ENCODE measurements at regions not wholly inside any gene's neighbourhood (a gene's known extent, or its start where the extent isn't known, plus 50 kb on each side); places are given as distances from the start of the nearest gene placed in this dataset.

DNA sequence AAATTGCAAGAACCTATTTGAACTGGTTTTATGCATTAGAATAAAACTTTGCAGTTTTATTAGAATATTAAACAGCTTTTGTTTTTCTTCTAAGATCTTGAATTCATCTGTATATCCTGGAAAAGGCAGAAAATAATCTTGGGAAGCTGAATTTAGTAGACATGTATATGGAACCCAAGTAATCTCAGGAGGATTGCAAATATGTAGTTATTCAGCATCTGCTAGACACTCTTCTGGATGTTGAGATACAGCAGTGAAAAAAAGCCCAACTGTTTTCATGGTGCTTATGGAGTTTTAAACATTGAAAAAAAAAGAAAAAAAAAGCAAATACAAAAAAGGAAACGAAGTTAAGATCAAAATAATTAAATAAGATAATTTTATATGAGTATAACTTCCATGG, 922.2 kb upstream of the SEMA6A start:
- BruUV-seq (replicated peaks) = no TSS peak

DNA sequence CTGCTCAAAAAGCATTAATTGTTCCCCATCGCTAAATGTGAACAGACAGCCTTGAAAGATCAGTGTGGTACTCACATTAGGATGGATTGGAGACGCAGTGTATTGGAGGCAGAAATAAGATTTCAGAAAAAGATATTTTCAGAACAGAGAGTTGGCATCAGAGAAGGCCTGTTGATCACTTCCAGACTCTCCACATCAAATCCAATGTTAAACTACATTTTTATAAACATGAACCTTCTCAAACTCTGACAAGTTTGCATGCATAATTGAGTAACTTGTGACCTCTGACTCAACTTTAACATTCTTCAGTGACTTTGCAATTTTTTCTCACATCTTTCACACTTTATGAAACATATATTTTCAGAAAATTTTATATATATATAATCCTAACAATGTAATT, 919.6 kb upstream of the SEMA6A start:
- Histone ChIP-seq H3K9me3 (ENCODE audit: low read length) (no peaks in the 10 kb centered on the region), H3K36me3 (ENCODE audit: insufficient read depth, low read length) (no peaks in the 10 kb centered on the region), H3K9me2 (ENCODE audit: insufficient read depth, low read length) (no peaks in the 10 kb centered on the region), H3K27ac (ENCODE audit: low read depth, low read length, poor library complexity, severe bottlenecking) (no peak overlapping the region), H4K20me1 (ENCODE audit: insufficient read depth, low read length) (no peaks in the 10 kb centered on the region), H3K79me2 (ENCODE audit: insufficient read depth, low read depth, low read length) (no peaks in the 10 kb centered on the region), H3K4me1 (ENCODE audit: insufficient read depth, low read length, poor library complexity, severe bottlenecking) (no peaks in the 10 kb centered on the region), H2AFZ (ENCODE audit: low read length) (no peak overlapping the region), H3K4me3 (ENCODE audit: low read depth, low read length, poor library complexity, severe bottlenecking) (no peak overlapping the region), H3K4me2 (ENCODE audit: low read length) (no peak overlapping the region)
- no peak for TF ChIP-seq EZH2phosphoT487 (IDR thresholded peaks at IDR 0.05; ENCODE audit: borderline replicate concordance, low read depth, low read length)
- TF ChIP-seq, protein P1, sequence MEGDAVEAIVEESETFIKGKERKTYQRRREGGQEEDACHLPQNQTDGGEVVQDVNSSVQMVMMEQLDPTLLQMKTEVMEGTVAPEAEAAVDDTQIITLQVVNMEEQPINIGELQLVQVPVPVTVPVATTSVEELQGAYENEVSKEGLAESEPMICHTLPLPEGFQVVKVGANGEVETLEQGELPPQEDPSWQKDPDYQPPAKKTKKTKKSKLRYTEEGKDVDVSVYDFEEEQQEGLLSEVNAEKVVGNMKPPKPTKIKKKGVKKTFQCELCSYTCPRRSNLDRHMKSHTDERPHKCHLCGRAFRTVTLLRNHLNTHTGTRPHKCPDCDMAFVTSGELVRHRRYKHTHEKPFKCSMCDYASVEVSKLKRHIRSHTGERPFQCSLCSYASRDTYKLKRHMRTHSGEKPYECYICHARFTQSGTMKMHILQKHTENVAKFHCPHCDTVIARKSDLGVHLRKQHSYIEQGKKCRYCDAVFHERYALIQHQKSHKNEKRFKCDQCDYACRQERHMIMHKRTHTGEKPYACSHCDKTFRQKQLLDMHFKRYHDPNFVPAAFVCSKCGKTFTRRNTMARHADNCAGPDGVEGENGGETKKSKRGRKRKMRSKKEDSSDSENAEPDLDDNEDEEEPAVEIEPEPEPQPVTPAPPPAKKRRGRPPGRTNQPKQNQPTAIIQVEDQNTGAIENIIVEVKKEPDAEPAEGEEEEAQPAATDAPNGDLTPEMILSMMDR (conservative IDR thresholded peaks at IDR 0.05; ENCODE audit: low read length) = no peak
- no TSS peak for BruUV-seq (replicated peaks)
- CTCF ChIA-PET (ENCODE audit: unreplicated experiment) = no interaction called here
- intact Hi-C loops (cut with micrococcal nuclease; ENCODE audit: unreplicated experiment) = no loop called here
- no peak for DNase-seq (ENCODE audit: low spot score)
- POLR2A ChIA-PET = interaction anchor here (0.6 kb wide), 1 partner anchor 11 kb away, joined by 3 read pairs; no protein-coding TSS in a partner anchor

More for the DNA sequence above, 922.2 kb upstream of the SEMA6A start:
- Histone ChIP-seq H4K20me1 (ENCODE audit: insufficient read depth, low read length) (no peaks in the 10 kb centered on the region), H3K4me1 (ENCODE audit: insufficient read depth, low read length, poor library complexity, severe bottlenecking) (no peaks in the 10 kb centered on the region), H3K4me2 (ENCODE audit: low read length) (no peak overlapping the region), H3K4me3 (ENCODE audit: low read depth, low read length, poor library complexity, severe bottlenecking) (no peak overlapping the region), H2AFZ (ENCODE audit: low read length) (no peak overlapping the region), H3K36me3 (ENCODE audit: insufficient read depth, low read length) (no peaks in the 10 kb centered on the region), H3K9me2 (ENCODE audit: insufficient read depth, low read length) (no peaks in the 10 kb centered on the region), H3K79me2 (ENCODE audit: insufficient read depth, low read depth, low read length) (no peaks in the 10 kb centered on the region), H3K27ac (ENCODE audit: low read depth, low read length, poor library complexity, severe bottlenecking) (no peak overlapping the region), H3K9me3 (ENCODE audit: low read length) (no peaks in the 10 kb centered on the region)
- ChIA-PET POLR2A (interaction anchor here (0.5 to 0.6 kb wide), 2 partner anchors 47 to 1103 kb away, joined by 3 read pairs; no protein-coding TSS in a partner anchor), CTCF (ENCODE audit: unreplicated experiment) (no interaction called here)
- TF ChIP-seq EZH2phosphoT487 (IDR thresholded peaks at IDR 0.05; ENCODE audit: borderline replicate concordance, low read depth, low read length) = no peak
- TF ChIP-seq, protein P1 (conservative IDR thresholded peaks at IDR 0.05; ENCODE audit: low read length) = no peak
- intact Hi-C loops (cut with micrococcal nuclease; ENCODE audit: unreplicated experiment) = no loop called here
- no peak for DNase-seq (ENCODE audit: low spot score)

DNA sequence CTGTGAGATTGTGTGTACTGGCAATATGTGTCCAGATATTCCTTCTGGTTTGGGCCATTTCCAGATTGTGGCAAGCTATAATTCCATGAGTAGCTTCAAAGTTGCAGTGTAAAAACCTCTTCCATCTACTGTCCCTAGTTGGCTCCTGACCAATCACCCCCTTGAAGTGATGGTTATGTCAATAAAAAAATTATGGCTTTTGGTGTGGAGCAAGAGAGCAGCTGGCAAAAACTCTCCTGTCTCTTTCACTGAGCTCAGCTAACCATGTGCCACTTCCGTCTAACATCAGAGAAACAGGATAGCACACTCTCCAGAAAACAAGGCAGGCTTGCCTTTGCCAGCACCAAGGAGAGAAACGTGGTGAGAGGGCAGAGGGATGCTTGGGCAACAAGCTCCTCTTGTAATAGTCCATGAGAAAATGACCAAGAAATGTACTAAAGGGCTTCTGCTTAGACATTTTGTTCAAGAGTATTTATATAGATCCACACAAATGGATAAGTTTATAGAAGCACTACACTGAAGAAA, 914.4 kb upstream of the SEMA6A start:
- Histone ChIP-seq H4K20me1 (ENCODE audit: insufficient read depth, low read length) (no peaks in the 10 kb centered on the region), H2AFZ (ENCODE audit: low read length) (no peak overlapping the region), H3K79me2 (ENCODE audit: insufficient read depth, low read depth, low read length) (no peaks in the 10 kb centered on the region), H3K9me3 (ENCODE audit: low read length) (no peaks in the 10 kb centered on the region), H3K4me3 (ENCODE audit: low read depth, low read length, poor library complexity, severe bottlenecking) (no peak overlapping the region), H3K36me3 (ENCODE audit: insufficient read depth, low read length) (no peaks in the 10 kb centered on the region), H3K4me2 (ENCODE audit: low read length) (no peak overlapping the region), H3K27ac (ENCODE audit: low read depth, low read length, poor library complexity, severe bottlenecking) (no peak overlapping the region), H3K9me2 (ENCODE audit: insufficient read depth, low read length) (no peaks in the 10 kb centered on the region), H3K4me1 (ENCODE audit: insufficient read depth, low read length, poor library complexity, severe bottlenecking) (no peaks in the 10 kb centered on the region)
- ChIA-PET CTCF (ENCODE audit: unreplicated experiment) (no interaction called here), POLR2A (no interaction called here)
- no TSS peak for BruUV-seq (replicated peaks)
- TF ChIP-seq, protein P1 (conservative IDR thresholded peaks at IDR 0.05; ENCODE audit: low read length) = no peak
- no peak for TF ChIP-seq EZH2phosphoT487 (IDR thresholded peaks at IDR 0.05; ENCODE audit: borderline replicate concordance, low read depth, low read length)
- DNase-seq (ENCODE audit: low spot score) = no peak
- intact Hi-C loops (cut with micrococcal nuclease; ENCODE audit: unreplicated experiment) = no loop called here
